Fibroblast of lung (primary cell): ENCODE measurements at regions not wholly inside any gene's neighbourhood (a gene's known extent, or its start where the extent isn't known, plus 50 kb on each side); places are given as distances from the start of the nearest gene placed in this dataset.

ENCODE experiments used
- CTCF ChIP-seq, 2 donors: IDR thresholded peaks in 1 of 2; conservative IDR thresholded peaks in 1 of 2; 1 replicate in 1 of 2; 2 replicates in 1 of 2; pipeline ENCODE4 v1.5.1; 2011 to 2012; ENCODE audit warnings: low read length in 2 of 2, control low read depth in 1 of 2, inconsistent platforms in 1 of 2, low read depth in 1 of 2, mild to moderate bottlenecking in 1 of 2
- EZH2 ChIP-seq: IDR thresholded peaks from 2 replicates; pipeline ENCODE4 v1.5.1; 2012; ENCODE audit warnings: low read length, control low read depth, mild to moderate bottlenecking; ENCODE audit errors: missing control alignments

DNA sequence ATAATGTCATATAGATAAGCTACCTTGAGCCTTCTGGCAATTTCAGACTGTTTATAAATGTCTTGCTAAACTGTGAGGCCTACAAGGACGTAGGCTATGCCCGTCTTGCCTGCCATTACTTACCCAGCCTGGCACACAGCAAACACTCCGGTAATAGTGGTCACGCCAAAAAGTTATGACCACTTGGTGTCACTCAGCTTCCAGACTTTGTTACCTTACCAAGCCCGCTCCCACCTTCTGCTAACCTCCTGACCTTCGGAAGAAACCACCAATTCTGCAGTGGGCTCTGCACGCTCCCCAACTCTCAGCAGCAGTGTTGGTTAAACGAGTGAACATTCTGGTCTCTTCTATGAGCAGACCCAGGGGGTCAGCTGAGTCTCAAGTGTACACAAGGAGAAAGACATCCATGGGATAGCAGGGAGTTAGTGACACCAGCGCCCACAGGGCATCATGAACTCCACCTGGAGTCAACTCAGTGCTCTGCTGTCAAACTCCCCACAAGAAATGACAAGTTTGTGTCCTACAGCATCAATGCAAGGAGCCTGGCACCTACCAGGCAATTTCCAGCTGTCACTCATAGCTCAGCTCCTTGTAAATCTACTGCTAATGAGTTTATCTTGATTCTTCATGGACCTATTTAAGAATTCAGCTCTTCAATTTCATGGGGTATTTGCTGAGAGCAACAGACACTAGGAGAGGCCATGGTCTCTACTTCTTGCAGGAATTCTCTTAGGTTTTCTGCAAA lies 119.9 kb downstream of the TTLL2 start:
- TF ChIP-seq CTCF (conservative IDR thresholded peaks at IDR 0.05 in 1 of 2, IDR thresholded peaks at IDR 0.05 in 1 of 2; ENCODE audit: low read depth in 1 of 2, low read length in 2 of 2) (no peak), EZH2 (no peak)
